ENCODE measurements at regions not wholly inside any gene's neighbourhood (a gene's known extent, or its start where the extent isn't known, plus 50 kb on each side); places are given as distances from the start of the nearest gene placed in this dataset.

GRCh38 chr15:99447497-99448371 is 118.0 kb upstream of the MEF2A start:
- Histone ChIP-seq H3K36me3 (no peaks in the 10 kb centered on the region), H3K27me3 (no peaks in the 10 kb centered on the region), H3K4me1 (peaks cover 0 to 37% (median 33%) of the 10 kb centered on the region in 4 donors), H3K9me3 (no peaks in the 10 kb centered on the region), H3K27ac (no peak overlapping the region), H3K4me3 (no peak overlapping the region)
- peak; percentile 53 for DNase-seq
- intact Hi-C loops (cut with DNase I), result no loop called here
- WGBS, 2 donors, result 46 to 49% methylated on average over 28 of the region's 28 CpGs
- TF ChIP-seq CTCF (IDR thresholded peaks at IDR 0.05), result no peak
- no peak for TF ChIP-seq EP300 (IDR thresholded peaks at IDR 0.05)
- no peak for TF ChIP-seq POLR2AphosphoS5 (IDR thresholded peaks at IDR 0.05)
- no peak for TF ChIP-seq POLR2A (IDR thresholded peaks at IDR 0.05)

GRCh38 chr15:99449514-99449913 is 116.3 kb upstream of the MEF2A start:
- DNase-seq, result no peak
- Histone ChIP-seq H3K9me3 (no peaks in the 10 kb centered on the region), H3K27me3 (no peaks in the 10 kb centered on the region), H3K36me3 (no peaks in the 10 kb centered on the region), H3K4me1 (peaks cover 0 to 30% (median 29%) of the 10 kb centered on the region in 4 donors), H3K4me3 (no peak overlapping the region), H3K27ac (no peak overlapping the region)
- WGBS, 2 donors, result 91% methylated on average over 4 of the region's 4 CpGs
- no peak for TF ChIP-seq CTCF (IDR thresholded peaks at IDR 0.05)
- intact Hi-C loops (cut with DNase I), result no loop called here

GRCh38 chr15:99450896-99451358 is 114.9 kb upstream of the MEF2A start:
- no peaks in the 10 kb centered on the region for H3K9me3 ChIP-seq
- peak in 1 of 4 donors; percentile 39 for TF ChIP-seq POLR2AphosphoS5 (IDR thresholded peaks at IDR 0.05)
- TF ChIP-seq CTCF (IDR thresholded peaks at IDR 0.05), result no peak
- H3K4me1 ChIP-seq, result peaks cover 0 to 39% (median 38%) of the 10 kb centered on the region in 4 donors
- WGBS, 2 donors, result 17 to 30% methylated on average over 14 of the region's 14 CpGs
- no peaks in the 10 kb centered on the region for H3K27me3 ChIP-seq
- H3K27ac ChIP-seq, result peak overlapping the region in 3 of 4 donors; percentile 45 to 80 (median 77)
- peak; percentile 83 for DNase-seq
- H3K4me3 ChIP-seq, result no peak overlapping the region
- intact Hi-C loops (cut with DNase I), result no loop called here
- no peaks in the 10 kb centered on the region for H3K36me3 ChIP-seq

- intact Hi-C loops (cut with DNase I), result no loop called here
- H3K36me3 ChIP-seq, result no peaks in the 10 kb centered on the region
- 76 to 89% methylated on average over 3 of the region's 3 CpGs for WGBS, 2 donors
- TF ChIP-seq EP300 (IDR thresholded peaks at IDR 0.05) (no peak), CTCF (IDR thresholded peaks at IDR 0.05) (no peak), POLR2A (IDR thresholded peaks at IDR 0.05) (no peak), POLR2AphosphoS5 (IDR thresholded peaks at IDR 0.05) (no peak)
- H3K27ac ChIP-seq, result peak overlapping the region in 3 of 4 donors; percentile 45 to 80 (median 77)
- H3K4me1 ChIP-seq, result peaks cover 0 to 39% (median 38%) of the 10 kb centered on the region in 4 donors
- DNase-seq, result peak; percentile 35
- H3K9me3 ChIP-seq, result no peaks in the 10 kb centered on the region
- H3K4me3 ChIP-seq, result no peak overlapping the region
- H3K27me3 ChIP-seq, result no peaks in the 10 kb centered on the region
Measured at GRCh38 chr15:99451484-99451883, 114.3 kb upstream of the MEF2A start.

Measured in sigmoid colon (tissue), 6 donors.